BJ (cell line): ENCODE measurements at regions not wholly inside any gene's neighbourhood (a gene's known extent, or its start where the extent isn't known, plus 50 kb on each side); places are given as distances from the start of the nearest gene placed in this dataset.

Source experiments
- CTCF ChIA-PET: fragments of 350-600 bp; formaldehyde crosslinking; extraction: SDS; loops from one replicate; lab custom pipeline; 2021; ENCODE audit warnings: antibody characterized with exemption, inconsistent platforms; lab: Yijun Ruan, JAX
- POLR2A ChIA-PET: fragments of 300-600 bp; sonication (Branson Sonifier 250); formaldehyde crosslinking; extraction: SDS; loops from one replicate; lab custom pipeline; 2021; ENCODE audit warnings: antibody characterized with exemption; lab: Charles Lee
- DNase-seq: peaks from one replicate; pipeline ENCODE4 v3.0.0-alpha.2; 2011; ENCODE audit warnings: low read depth
- H3K27me3 ChIP-seq: 2 replicates; pipeline ENCODE4 v1.6.0; 2011; ENCODE audit warnings: low read length; ENCODE audit not compliant: control insufficient read depth, insufficient read depth
- H3K36me3 ChIP-seq: 2 replicates; pipeline ENCODE4 v1.5.1; 2011; ENCODE audit warnings: low read length; ENCODE audit not compliant: control insufficient read depth, insufficient read depth
- H3K4me3 ChIP-seq: 2 replicates; pipeline ENCODE4 v1.5.1; 2011; ENCODE audit warnings: low read depth, mild to moderate bottlenecking, control low read depth, low read length
- CTCF ChIP-seq: IDR thresholded peaks from 2 replicates; pipeline ENCODE4 v1.5.1; 2011; ENCODE audit warnings: low read depth, mild to moderate bottlenecking, control low read depth, inconsistent platforms, low read length, moderate library complexity; ENCODE audit not compliant: insufficient read depth

DNA sequence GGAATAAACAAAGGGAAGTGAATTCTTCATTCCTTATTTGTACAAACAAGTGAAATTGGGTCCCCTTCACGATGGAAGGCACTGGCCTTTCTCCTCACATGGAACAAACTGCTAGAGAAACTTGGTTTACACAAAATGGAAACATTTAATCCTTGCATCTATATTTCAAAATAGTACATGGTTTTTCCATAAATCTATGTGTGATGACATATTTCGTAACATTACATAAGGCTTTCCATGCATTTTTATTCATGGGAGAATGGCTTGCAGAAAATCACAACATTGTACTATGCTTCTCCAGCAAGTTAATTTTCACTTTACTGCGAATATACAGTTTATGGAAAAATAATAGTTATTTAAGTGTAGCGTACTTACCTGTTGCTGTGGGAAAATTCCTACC is 81.0 kb upstream of the CDIN1 start:
- Histone ChIP-seq H3K27me3 (no peaks in the 10 kb centered on the region), H3K36me3 (no peaks in the 10 kb centered on the region), H3K4me3 (no peak overlapping the region)
- TF ChIP-seq CTCF = no peak
- DNase-seq = no peak
- ChIA-PET CTCF (no interaction called here), POLR2A (no interaction called here)

DNA sequence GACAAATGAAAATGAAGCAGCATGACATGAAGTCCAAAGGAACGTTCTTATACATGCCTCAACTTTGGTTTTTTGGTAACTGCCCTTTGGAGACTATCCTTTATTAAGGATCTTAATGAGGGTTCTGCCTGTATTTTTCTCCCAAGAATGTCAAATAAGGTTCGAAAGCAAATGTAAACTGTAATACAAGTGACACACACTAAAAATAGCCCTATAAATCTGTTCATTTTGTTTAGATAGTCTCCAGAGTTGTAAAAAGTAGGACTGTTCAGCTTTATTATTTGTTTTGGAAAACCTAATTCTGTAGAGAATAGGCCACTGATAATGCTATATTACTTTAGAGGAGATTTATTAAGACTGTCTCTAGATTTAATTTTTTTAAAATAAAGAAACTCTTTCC is 80.5 kb upstream of the CDIN1 start:
- DNase-seq = no peak
- TF ChIP-seq CTCF = no peak
- Histone ChIP-seq H3K27me3 (no peaks in the 10 kb centered on the region), H3K36me3 (no peaks in the 10 kb centered on the region), H3K4me3 (no peak overlapping the region)
- ChIA-PET POLR2A (interaction anchor here (0.6 kb wide), 1 partner anchor 156 kb away, joined by 5 read pairs; no protein-coding TSS in a partner anchor), CTCF (no interaction called here)

DNA sequence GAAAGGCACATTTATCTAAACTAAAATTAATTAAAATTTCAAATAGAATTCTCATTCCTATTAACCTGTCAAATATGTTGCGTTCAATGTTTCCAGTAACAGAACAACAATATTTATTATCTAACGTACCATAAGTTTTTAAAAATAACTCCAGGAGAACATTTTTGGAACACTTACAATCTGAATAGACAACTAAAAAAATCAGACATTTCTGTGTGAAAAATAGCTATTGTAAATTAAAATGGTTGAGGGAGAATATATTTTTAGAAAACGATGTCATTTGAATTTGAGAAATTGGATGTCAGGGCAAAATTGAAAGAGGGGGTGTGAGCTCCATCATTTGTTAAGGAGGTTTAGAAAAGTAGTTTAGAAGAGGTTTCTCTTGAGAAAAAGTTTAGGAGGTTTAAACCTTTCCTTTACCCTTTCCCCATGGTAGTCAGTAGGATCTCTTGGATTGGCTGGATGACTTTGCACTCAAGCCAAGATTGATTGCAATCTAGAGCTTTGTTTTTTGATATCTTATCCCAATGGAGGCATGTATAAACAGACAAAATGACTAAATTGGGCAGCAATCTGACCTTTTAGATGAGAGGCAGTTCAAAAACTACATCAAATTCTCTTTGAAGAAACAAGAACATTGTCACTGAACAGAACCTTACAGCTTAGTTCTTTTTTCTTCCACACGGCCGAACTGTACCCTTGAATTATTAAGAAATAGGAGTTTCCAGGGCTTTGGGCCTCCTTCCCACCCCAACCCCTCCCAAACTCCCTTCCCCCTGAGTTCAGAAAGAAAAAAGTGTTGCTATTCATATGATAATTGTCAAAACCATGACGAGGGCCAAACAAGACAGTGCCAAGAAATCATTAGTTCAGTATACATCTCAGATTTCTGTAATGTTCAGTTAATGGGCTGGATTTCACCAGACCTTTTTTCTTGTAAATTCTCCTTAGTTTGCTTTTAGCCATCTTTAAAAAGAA is 79.7 kb upstream of the CDIN1 start:
- no peaks in the 10 kb centered on the region for H3K36me3 ChIP-seq
- ChIA-PET CTCF (interaction anchor here (0.6 to 2.3 kb wide), 6 partner anchors 9 to 635 kb away, joined by 3 to 8 read pairs (median 4); no protein-coding TSS in a partner anchor), POLR2A (interaction anchor here (0.6 kb wide), 1 partner anchor 156 kb away, joined by 5 read pairs; no protein-coding TSS in a partner anchor)
- no peak for TF ChIP-seq CTCF
- H3K27me3 ChIP-seq = no peaks in the 10 kb centered on the region
- H3K4me3 ChIP-seq = no peak overlapping the region
- no peak for DNase-seq

GRCh38 chr15:36501063-36501678 is 78.3 kb upstream of the CDIN1 start:
- POLR2A ChIA-PET = interaction anchor here (0.5 kb wide), 1 partner anchor 1431 kb away, joined by 7 read pairs; no protein-coding TSS in a partner anchor
- Histone ChIP-seq H3K36me3 (no peaks in the 10 kb centered on the region), H3K27me3 (no peaks in the 10 kb centered on the region), H3K4me3 (no peak overlapping the region)
- peak; percentile 17 for DNase-seq
- peak; percentile 82 for TF ChIP-seq CTCF
- CTCF ChIA-PET = interaction anchor here (0.6 to 2.3 kb wide), 11 partner anchors 9 to 633 kb away, joined by 3 to 8 read pairs (median 4); no protein-coding TSS in a partner anchor

- TF ChIP-seq CTCF = no peak
- CTCF ChIA-PET = interaction anchor here (0.9 kb wide), 1 partner anchor 130 kb away, joined by 3 read pairs; no protein-coding TSS in a partner anchor
- no peak for DNase-seq
These were observed 76.9 kb upstream of the CDIN1 start for GRCh38 chr15:36502509-36502908.

More at GRCh38 chr15:36502509-36502908, 76.9 kb upstream of the CDIN1 start:
- Histone ChIP-seq H3K36me3 (no peaks in the 10 kb centered on the region), H3K27me3 (no peaks in the 10 kb centered on the region), H3K4me3 (no peak overlapping the region)
- POLR2A ChIA-PET = no interaction called here
